H1 (cell line): ENCODE measurements at regions not wholly inside any gene's neighbourhood (a gene's known extent, or its start where the extent isn't known, plus 50 kb on each side); places are given as distances from the start of the nearest gene placed in this dataset.

Source experiments
- GABPA ChIP-seq: IDR thresholded peaks from 2 replicates; pipeline ENCODE4 v1.6.1; 2011; ENCODE audit warnings: mild to moderate bottlenecking, low read length, moderate library complexity, borderline replicate concordance; ENCODE audit not compliant: insufficient read depth

- no peak for TF ChIP-seq GABPA
These were observed 56.4 kb upstream of the GRIK3 start (continued) for GRCh38 chr1:37090671-37091070.
